ENCODE measurements at regions not wholly inside any gene's neighbourhood (a gene's known extent, or its start where the extent isn't known, plus 50 kb on each side); places are given as distances from the start of the nearest gene placed in this dataset.

GRCh38 chr4:72911316-72911715, 158.2 kb downstream of the COX18 start:
- no peak for TF ChIP-seq POLR2A (IDR thresholded peaks at IDR 0.05)
- no peak for TF ChIP-seq CTCF (IDR thresholded peaks at IDR 0.05)

All from esophagus squamous epithelium (tissue), 4 donors.